ENCODE measurements at regions not wholly inside any gene's neighbourhood (a gene's known extent, or its start where the extent isn't known, plus 50 kb on each side); places are given as distances from the start of the nearest gene placed in this dataset.

DNA sequence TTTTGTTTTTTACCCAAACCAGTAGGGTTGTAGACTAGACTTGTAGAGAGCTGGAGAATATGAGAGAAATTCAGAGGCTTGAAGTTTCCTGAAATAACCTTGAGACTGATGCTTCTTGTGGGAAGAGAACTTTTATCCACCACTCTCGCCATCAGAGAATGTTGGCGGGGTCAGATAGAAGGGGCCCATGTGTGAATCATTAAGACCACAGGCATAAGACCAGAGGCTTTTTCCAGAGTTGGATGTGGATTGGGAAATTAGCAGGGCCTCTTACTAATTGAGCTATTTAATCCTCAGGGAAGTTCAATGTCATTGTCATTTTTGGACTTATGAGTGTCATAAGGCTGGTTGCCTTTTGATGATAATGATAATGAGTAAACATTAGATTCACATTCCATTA, 246.9 kb upstream of the THRB start:
- intact Hi-C loops (cut with DNase I): no loop called here
- H3K27ac ChIP-seq: no peak overlapping the region
- H3K27me3 ChIP-seq: no peaks in the 10 kb centered on the region
- no peak for DNase-seq
- 91 to 93% methylated on average over 2 of the region's 2 CpGs for WGBS, 2 donors
- H3K36me3 ChIP-seq: no peaks in the 10 kb centered on the region
- H3K9me3 ChIP-seq: no peaks in the 10 kb centered on the region
- H3K4me3 ChIP-seq: no peak overlapping the region
- TF ChIP-seq POLR2A (IDR thresholded peaks at IDR 0.05): no peak
- TF ChIP-seq, protein P1, sequence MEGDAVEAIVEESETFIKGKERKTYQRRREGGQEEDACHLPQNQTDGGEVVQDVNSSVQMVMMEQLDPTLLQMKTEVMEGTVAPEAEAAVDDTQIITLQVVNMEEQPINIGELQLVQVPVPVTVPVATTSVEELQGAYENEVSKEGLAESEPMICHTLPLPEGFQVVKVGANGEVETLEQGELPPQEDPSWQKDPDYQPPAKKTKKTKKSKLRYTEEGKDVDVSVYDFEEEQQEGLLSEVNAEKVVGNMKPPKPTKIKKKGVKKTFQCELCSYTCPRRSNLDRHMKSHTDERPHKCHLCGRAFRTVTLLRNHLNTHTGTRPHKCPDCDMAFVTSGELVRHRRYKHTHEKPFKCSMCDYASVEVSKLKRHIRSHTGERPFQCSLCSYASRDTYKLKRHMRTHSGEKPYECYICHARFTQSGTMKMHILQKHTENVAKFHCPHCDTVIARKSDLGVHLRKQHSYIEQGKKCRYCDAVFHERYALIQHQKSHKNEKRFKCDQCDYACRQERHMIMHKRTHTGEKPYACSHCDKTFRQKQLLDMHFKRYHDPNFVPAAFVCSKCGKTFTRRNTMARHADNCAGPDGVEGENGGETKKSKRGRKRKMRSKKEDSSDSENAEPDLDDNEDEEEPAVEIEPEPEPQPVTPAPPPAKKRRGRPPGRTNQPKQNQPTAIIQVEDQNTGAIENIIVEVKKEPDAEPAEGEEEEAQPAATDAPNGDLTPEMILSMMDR (IDR thresholded peaks at IDR 0.05): no peak
- peaks cover 0 to 8% (median 0%) of the 10 kb centered on the region in 3 donors for H3K4me1 ChIP-seq

DNA sequence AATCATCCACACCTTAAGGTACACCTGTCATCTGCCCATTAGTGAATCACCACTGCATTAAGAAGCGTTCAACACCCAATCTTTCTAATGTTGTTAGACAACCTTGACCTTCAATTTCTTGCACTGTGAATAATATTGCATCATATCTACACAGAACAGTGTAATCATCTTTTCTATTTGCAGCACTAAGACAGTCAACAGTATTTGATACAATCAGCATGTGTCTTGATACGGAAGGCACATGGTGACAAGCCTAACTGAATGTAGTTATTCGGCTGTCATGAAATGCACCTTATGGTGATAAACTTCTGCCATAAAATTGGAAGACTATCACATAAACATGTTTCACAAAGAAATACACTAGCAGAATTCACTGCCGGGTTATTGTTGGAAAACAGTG, 253.9 kb upstream of the THRB start:
- Histone ChIP-seq H3K4me1 (no peaks in the 10 kb centered on the region), H3K27ac (no peak overlapping the region), H3K4me3 (no peak overlapping the region), H3K9me3 (no peaks in the 10 kb centered on the region), H3K27me3 (no peaks in the 10 kb centered on the region), H3K36me3 (no peaks in the 10 kb centered on the region)
- TF ChIP-seq, protein P1 (IDR thresholded peaks at IDR 0.05): no peak
- no peak for TF ChIP-seq POLR2A (IDR thresholded peaks at IDR 0.05)
- WGBS, 2 donors: 81 to 86% methylated on average over 4 of the region's 4 CpGs
- intact Hi-C loops (cut with DNase I): no loop called here
- DNase-seq: no peak

DNA sequence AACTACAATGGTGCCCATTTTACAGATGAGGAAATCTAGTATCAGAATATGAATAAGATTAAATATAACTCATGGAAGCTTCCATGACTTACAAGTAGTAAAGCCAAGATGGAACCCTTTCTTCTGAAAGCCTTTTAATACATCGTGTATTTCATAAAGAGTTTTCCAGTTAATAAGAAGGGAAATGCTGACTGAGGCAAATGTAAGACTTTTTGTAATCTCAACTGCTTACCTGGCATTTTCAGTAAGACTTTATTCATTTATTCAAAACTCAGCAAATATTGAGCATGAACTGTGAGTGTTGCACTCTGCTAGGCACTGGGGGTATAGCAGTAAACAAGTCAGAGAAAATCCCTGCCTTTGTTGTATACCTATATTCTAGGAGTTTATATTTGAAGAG, 256.4 kb upstream of the THRB start:
- TF ChIP-seq, protein P1 (IDR thresholded peaks at IDR 0.05): no peak
- no peak for TF ChIP-seq POLR2A (IDR thresholded peaks at IDR 0.05)
- 74 to 93% methylated on average over 1 of the region's 1 CpG for WGBS, 2 donors
- Histone ChIP-seq H3K36me3 (no peaks in the 10 kb centered on the region), H3K4me1 (no peaks in the 10 kb centered on the region), H3K27ac (no peak overlapping the region), H3K27me3 (no peaks in the 10 kb centered on the region), H3K9me3 (no peaks in the 10 kb centered on the region), H3K4me3 (no peak overlapping the region)
- no peak for DNase-seq
- intact Hi-C loops (cut with DNase I): no loop called here

- Histone ChIP-seq H3K27me3 (no peaks in the 10 kb centered on the region), H3K27ac (no peak overlapping the region), H3K4me1 (no peaks in the 10 kb centered on the region), H3K9me3 (no peaks in the 10 kb centered on the region), H3K4me3 (no peak overlapping the region), H3K36me3 (no peaks in the 10 kb centered on the region)
- TF ChIP-seq, protein P1 (IDR thresholded peaks at IDR 0.05): no peak
- TF ChIP-seq POLR2A (IDR thresholded peaks at IDR 0.05): no peak
- 88% methylated on average over 4 of the region's 4 CpGs for WGBS, 2 donors
- DNase-seq: no peak
- intact Hi-C loops (cut with DNase I): no loop called here
Observed at GRCh38 chr3:24756101-24756888, 261.6 kb upstream of the THRB start.

DNA sequence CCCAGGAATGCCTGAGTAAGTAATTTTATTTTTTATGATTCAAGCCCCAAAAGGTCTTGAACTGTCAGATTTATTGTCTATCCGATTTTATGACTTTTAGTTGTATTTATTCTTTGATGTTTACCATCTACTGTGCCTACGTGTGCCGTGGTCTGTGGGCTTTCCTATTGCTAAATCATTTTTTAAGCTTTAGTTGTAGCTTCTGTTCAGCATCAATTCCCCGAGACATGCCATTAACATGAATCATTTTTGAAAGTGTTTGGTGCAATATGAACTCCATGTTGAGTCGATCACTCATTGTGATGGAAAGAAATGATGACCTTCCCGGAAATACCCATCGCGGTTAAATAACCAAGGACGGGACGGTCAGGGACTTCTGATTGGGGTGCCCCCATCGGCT, 268.7 kb upstream of the THRB start:
- Histone ChIP-seq H3K36me3 (no peaks in the 10 kb centered on the region), H3K4me1 (no peaks in the 10 kb centered on the region), H3K27me3 (no peaks in the 10 kb centered on the region), H3K9me3 (no peaks in the 10 kb centered on the region), H3K27ac (no peak overlapping the region), H3K4me3 (no peak overlapping the region)
- TF ChIP-seq, protein P1 (IDR thresholded peaks at IDR 0.05): no peak
- no peak for TF ChIP-seq POLR2A (IDR thresholded peaks at IDR 0.05)
- intact Hi-C loops (cut with DNase I): no loop called here
- 86% methylated on average over 11 of the region's 11 CpGs for WGBS, 2 donors
- no peak for DNase-seq
